ENCODE measurements at regions not wholly inside any gene's neighbourhood (a gene's known extent, or its start where the extent isn't known, plus 50 kb on each side); places are given as distances from the start of the nearest gene placed in this dataset.

GRCh38 chr13:103531278-103531677 lies 465.1 kb upstream of the SLC10A2 start:
- Histone ChIP-seq H3K4me1 (ENCODE audit: control insufficient read depth in 1 of 2, insufficient read depth in 1 of 2, low read depth in 1 of 2, low read length in 1 of 2) (no peaks in the 10 kb centered on the region), H3K27ac (no peak overlapping the region), H3K36me3 (no peaks in the 10 kb centered on the region), H3K9me3 (no peaks in the 10 kb centered on the region), H3K27me3 (no peaks in the 10 kb centered on the region), H3K4me3 (ENCODE audit: low read depth in 1 of 2, low read length in 1 of 2) (no peak overlapping the region)
- no peak for TF ChIP-seq CTCF (IDR thresholded peaks at IDR 0.05)

- Histone ChIP-seq H3K9me3 (no peaks in the 10 kb centered on the region), H3K4me3 (ENCODE audit: low read depth in 1 of 2, low read length in 1 of 2) (no peak overlapping the region), H3K27ac (no peak overlapping the region), H3K27me3 (no peaks in the 10 kb centered on the region), H3K4me1 (ENCODE audit: control insufficient read depth in 1 of 2, insufficient read depth in 1 of 2, low read depth in 1 of 2, low read length in 1 of 2) (no peaks in the 10 kb centered on the region), H3K36me3 (no peaks in the 10 kb centered on the region)
- TF ChIP-seq CTCF (IDR thresholded peaks at IDR 0.05): no peak
Observed at GRCh38 chr13:103528437-103528836, 462.2 kb upstream of the SLC10A2 start.

- H3K9me3 ChIP-seq: no peaks in the 10 kb centered on the region
- no peaks in the 10 kb centered on the region for H3K4me1 ChIP-seq (ENCODE audit: control insufficient read depth in 1 of 2, insufficient read depth in 1 of 2, low read depth in 1 of 2, low read length in 1 of 2)
- no peak overlapping the region for H3K27ac ChIP-seq
- no peaks in the 10 kb centered on the region for H3K27me3 ChIP-seq
- H3K36me3 ChIP-seq: no peaks in the 10 kb centered on the region
- no peak overlapping the region for H3K4me3 ChIP-seq (ENCODE audit: low read depth in 1 of 2, low read length in 1 of 2)
- TF ChIP-seq CTCF (IDR thresholded peaks at IDR 0.05): no peak
Observed at GRCh38 chr13:103525530-103525929, 459.3 kb upstream of the SLC10A2 start.

GRCh38 chr13:103523858-103524257 lies 457.6 kb upstream of the SLC10A2 start:
- no peak overlapping the region for H3K27ac ChIP-seq
- no peak overlapping the region for H3K4me3 ChIP-seq (ENCODE audit: low read depth in 1 of 2, low read length in 1 of 2)
- H3K9me3 ChIP-seq: no peaks in the 10 kb centered on the region

GRCh38 chr13:103521532-103521931 lies 455.3 kb upstream of the SLC10A2 start:
- Histone ChIP-seq H3K27me3 (no peaks in the 10 kb centered on the region), H3K27ac (no peak overlapping the region), H3K9me3 (no peaks in the 10 kb centered on the region), H3K4me3 (ENCODE audit: low read depth in 1 of 2, low read length in 1 of 2) (no peak overlapping the region), H3K4me1 (ENCODE audit: control insufficient read depth in 1 of 2, insufficient read depth in 1 of 2, low read depth in 1 of 2, low read length in 1 of 2) (no peaks in the 10 kb centered on the region), H3K36me3 (no peaks in the 10 kb centered on the region)
- no peak for TF ChIP-seq CTCF (IDR thresholded peaks at IDR 0.05)

More at GRCh38 chr13:103523858-103524257, 457.6 kb upstream of the SLC10A2 start:
- TF ChIP-seq CTCF (IDR thresholded peaks at IDR 0.05): no peak
- no peaks in the 10 kb centered on the region for H3K27me3 ChIP-seq
- no peaks in the 10 kb centered on the region for H3K4me1 ChIP-seq (ENCODE audit: control insufficient read depth in 1 of 2, insufficient read depth in 1 of 2, low read depth in 1 of 2, low read length in 1 of 2)
- no peaks in the 10 kb centered on the region for H3K36me3 ChIP-seq

GRCh38 chr13:103517768-103518102 lies 451.5 kb upstream of the SLC10A2 start:
- Histone ChIP-seq H3K4me1 (ENCODE audit: control insufficient read depth in 1 of 2, insufficient read depth in 1 of 2, low read depth in 1 of 2, low read length in 1 of 2) (no peaks in the 10 kb centered on the region), H3K27ac (no peak overlapping the region), H3K9me3 (no peaks in the 10 kb centered on the region), H3K4me3 (ENCODE audit: low read depth in 1 of 2, low read length in 1 of 2) (no peak overlapping the region), H3K27me3 (no peaks in the 10 kb centered on the region), H3K36me3 (no peaks in the 10 kb centered on the region)
- TF ChIP-seq CTCF (IDR thresholded peaks at IDR 0.05): no peak

Measured in neutrophil (primary cell).